Activated CD8-positive, alpha-beta T cell treated with anti-CD3 and anti-CD28 coated beads for 36 hours (primary cell): ENCODE measurements at regions not wholly inside any gene's neighbourhood (a gene's known extent, or its start where the extent isn't known, plus 50 kb on each side); places are given as distances from the start of the nearest gene placed in this dataset.
"Not testable (repeated sequence)": the region's sequence is repeated elsewhere in the genome, so short reads cannot be mapped to it uniquely, and the experiment has no call there.

Experiments
- ATAC-seq: fragments of 200-7000 bp; cut with Tn5 transposase; one replicate; pipeline ENCODE4 v1.10.0; 2021; ENCODE audit warnings: mild to moderate bottlenecking, moderate library complexity
- CTCF ChIA-PET: fragments of 350-600 bp; sonication (Branson Sonifier 250); formaldehyde crosslinking; loops from one replicate; lab custom pipeline; 2021; ENCODE audit warnings: antibody characterized with exemption; lab: Charles Lee
- POLR2A ChIA-PET: fragments of 350-600 bp; sonication (Branson Sonifier 250); formaldehyde crosslinking; loops from one replicate; lab custom pipeline; 2021; ENCODE audit warnings: antibody characterized with exemption; lab: Charles Lee
- DNase-seq: peaks from one replicate; pipeline ENCODE4 v3.0.0-alpha.2; 2020
- H3K27ac Mint-ChIP-seq: one replicate; pipeline ENCODE4 v1.8.0; 2021; ENCODE audit warnings: mild to moderate bottlenecking, mixed read lengths
- H3K27me3 Mint-ChIP-seq: one replicate; pipeline ENCODE4 v1.8.0; 2021; ENCODE audit warnings: mixed read lengths
- H3K36me3 Mint-ChIP-seq: one replicate; pipeline ENCODE4 v1.8.0; 2021; ENCODE audit warnings: low read depth, mixed read lengths
- H3K4me1 Mint-ChIP-seq: one replicate; pipeline ENCODE4 v1.8.0; 2021; ENCODE audit warnings: low read depth, mixed read lengths
- H3K4me3 Mint-ChIP-seq: one replicate; pipeline ENCODE4 v1.8.0; 2021; ENCODE audit warnings: mild to moderate bottlenecking, moderate library complexity, mixed read lengths
- H3K9me3 Mint-ChIP-seq: one replicate; pipeline ENCODE4 v1.8.0; 2021; ENCODE audit warnings: mixed read lengths
- intact Hi-C: fragments of 100-400 bp; cut with micrococcal nuclease; formaldehyde crosslinking; loops from one replicate; pipeline ENCODE4 v1.10.0; 2022
- TF ChIP-seq, protein P1 (sequence below): fragments of 200-600 bp; IDR thresholded peaks from one replicate; pipeline ENCODE4 v1.8.0; 2022; ENCODE audit warnings: antibody characterized with exemption, mild to moderate bottlenecking

GRCh38 chr13:88464851-88465250 lies 793.7 kb downstream of the SLITRK5 start:
- Mint-ChIP-seq H3K9me3 (no peaks in the 10 kb centered on the region), H3K27ac (no peak overlapping the region), H3K4me3 (no peak overlapping the region), H3K27me3 (no peaks in the 10 kb centered on the region), H3K36me3 (no peaks in the 10 kb centered on the region), H3K4me1 (no peaks in the 10 kb centered on the region)
- intact Hi-C loops: no loop called here
- POLR2A ChIA-PET: interaction anchor here (0.7 kb wide), 1 partner anchor 189 kb away, joined by 3 read pairs; no protein-coding TSS in a partner anchor
- DNase-seq (no peak), ATAC-seq (no peak)
- CTCF ChIA-PET: no interaction called here
- TF ChIP-seq, protein P1, sequence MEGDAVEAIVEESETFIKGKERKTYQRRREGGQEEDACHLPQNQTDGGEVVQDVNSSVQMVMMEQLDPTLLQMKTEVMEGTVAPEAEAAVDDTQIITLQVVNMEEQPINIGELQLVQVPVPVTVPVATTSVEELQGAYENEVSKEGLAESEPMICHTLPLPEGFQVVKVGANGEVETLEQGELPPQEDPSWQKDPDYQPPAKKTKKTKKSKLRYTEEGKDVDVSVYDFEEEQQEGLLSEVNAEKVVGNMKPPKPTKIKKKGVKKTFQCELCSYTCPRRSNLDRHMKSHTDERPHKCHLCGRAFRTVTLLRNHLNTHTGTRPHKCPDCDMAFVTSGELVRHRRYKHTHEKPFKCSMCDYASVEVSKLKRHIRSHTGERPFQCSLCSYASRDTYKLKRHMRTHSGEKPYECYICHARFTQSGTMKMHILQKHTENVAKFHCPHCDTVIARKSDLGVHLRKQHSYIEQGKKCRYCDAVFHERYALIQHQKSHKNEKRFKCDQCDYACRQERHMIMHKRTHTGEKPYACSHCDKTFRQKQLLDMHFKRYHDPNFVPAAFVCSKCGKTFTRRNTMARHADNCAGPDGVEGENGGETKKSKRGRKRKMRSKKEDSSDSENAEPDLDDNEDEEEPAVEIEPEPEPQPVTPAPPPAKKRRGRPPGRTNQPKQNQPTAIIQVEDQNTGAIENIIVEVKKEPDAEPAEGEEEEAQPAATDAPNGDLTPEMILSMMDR: no peak

GRCh38 chr13:88472316-88472715 lies 801.1 kb downstream of the SLITRK5 start:
- ChIA-PET POLR2A (no interaction called here), CTCF (no interaction called here)
- H3K9me3 Mint-ChIP-seq: no peaks in the 10 kb centered on the region
- TF ChIP-seq, protein P1: no peak
- DNase-seq (no peak), ATAC-seq (no peak)
- no peaks in the 10 kb centered on the region for H3K27me3 Mint-ChIP-seq
- no peaks in the 10 kb centered on the region for H3K36me3 Mint-ChIP-seq
- intact Hi-C loops: no loop called here
- no peak overlapping the region for H3K4me3 Mint-ChIP-seq
- H3K27ac Mint-ChIP-seq: no peak overlapping the region
- no peaks in the 10 kb centered on the region for H3K4me1 Mint-ChIP-seq

DNA sequence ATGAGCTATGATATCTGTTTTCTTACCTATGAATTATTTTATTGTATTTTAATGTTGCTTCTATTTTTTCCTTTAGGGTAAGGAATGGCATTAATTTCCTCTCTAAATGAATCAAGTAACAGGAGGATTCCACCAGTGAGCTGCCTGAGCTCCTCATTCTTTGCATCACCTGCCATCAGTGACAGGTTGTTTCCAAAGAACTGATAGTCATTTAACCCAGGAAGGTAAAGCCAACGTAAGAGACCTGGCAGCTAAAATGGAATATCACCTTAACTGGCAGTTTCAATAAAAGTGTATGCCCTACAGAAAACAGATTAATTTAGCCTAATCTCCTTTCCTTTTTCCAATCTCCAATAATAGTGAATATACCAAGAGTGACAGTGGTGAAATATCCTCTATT lies 812.0 kb downstream of the SLITRK5 start:
- ATAC-seq: no peak

GRCh38 chr13:88507909-88508308 lies 836.7 kb downstream of the SLITRK5 start:
- H3K4me3 Mint-ChIP-seq: no peak overlapping the region
- DNase-seq (no peak), ATAC-seq (no peak)
- no peaks in the 10 kb centered on the region for H3K4me1 Mint-ChIP-seq
- H3K27ac Mint-ChIP-seq: no peak overlapping the region
- TF ChIP-seq, protein P1: no peak
- peaks cover 36% of the 10 kb centered on the region for H3K9me3 Mint-ChIP-seq
- no peaks in the 10 kb centered on the region for H3K36me3 Mint-ChIP-seq
- POLR2A ChIA-PET: no interaction called here
- no peaks in the 10 kb centered on the region for H3K27me3 Mint-ChIP-seq
- CTCF ChIA-PET: no interaction called here
- intact Hi-C loops: no loop called here

More for the DNA sequence above, 812.0 kb downstream of the SLITRK5 start:
- H3K27ac Mint-ChIP-seq: no peak overlapping the region
- CTCF ChIA-PET: no interaction called here
- intact Hi-C loops: no loop called here
- POLR2A ChIA-PET: no interaction called here
- no peak for DNase-seq
- TF ChIP-seq, protein P1: no peak
- H3K4me1 Mint-ChIP-seq: no peaks in the 10 kb centered on the region
- H3K4me3 Mint-ChIP-seq: no peak overlapping the region
- H3K27me3 Mint-ChIP-seq: no peaks in the 10 kb centered on the region
- peaks cover 13% of the 10 kb centered on the region for H3K9me3 Mint-ChIP-seq
- no peaks in the 10 kb centered on the region for H3K36me3 Mint-ChIP-seq

- POLR2A ChIA-PET, H3K4me3 Mint-ChIP-seq, H3K27me3 Mint-ChIP-seq, H3K27ac Mint-ChIP-seq, intact Hi-C loops, H3K36me3 Mint-ChIP-seq, ATAC-seq, H3K4me1 Mint-ChIP-seq, CTCF ChIA-PET, DNase-seq: not testable (repeated sequence)
- H3K9me3 Mint-ChIP-seq: peaks cover 17% of the 10 kb centered on the region
Observed at GRCh38 chr13:88512993-88513392, 841.8 kb downstream of the SLITRK5 start.
